Embryonic facial prominence (tissue), 1 donor: ENCODE measurements at regions not wholly inside any gene's neighbourhood (a gene's known extent, or its start where the extent isn't known, plus 50 kb on each side); places are given as distances from the start of the nearest gene placed in this dataset.
"Not testable (repeated sequence)": the region's sequence is repeated elsewhere in the genome, so short reads cannot be mapped to it uniquely, and the experiment has no call there.

Source experiments
- DNase-seq: peaks from one replicate; pipeline ENCODE4 v3.0.0-alpha.2; 2016; ENCODE audit errors: extremely low spot score

DNA sequence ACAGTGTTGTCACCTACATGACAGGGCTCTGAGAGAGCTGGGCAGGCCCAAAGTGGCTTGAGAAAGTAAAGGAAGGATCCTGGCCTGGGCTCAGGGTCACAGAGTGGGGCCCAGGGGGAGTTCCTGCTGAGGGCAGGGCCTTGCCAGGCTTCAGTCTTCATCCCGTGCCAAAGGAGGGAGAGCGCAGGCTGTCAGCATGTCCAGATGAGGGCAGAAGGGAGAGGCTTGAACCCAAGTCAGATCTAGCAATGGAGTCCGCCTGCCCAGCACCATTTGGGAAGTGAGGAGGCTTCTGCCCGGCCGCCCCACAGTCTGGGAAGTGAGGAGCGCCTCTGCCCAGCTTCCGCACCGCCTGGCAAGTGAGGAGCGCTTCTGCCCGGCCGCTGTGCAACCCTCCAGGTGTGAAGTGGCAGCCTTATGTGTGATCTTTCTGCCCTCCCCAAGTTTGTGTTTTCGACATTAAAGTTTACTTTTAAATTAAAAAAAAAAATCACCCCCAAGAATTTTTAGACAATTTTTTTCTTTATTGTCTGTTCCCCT lies 303.6 kb upstream of the PROK2 start:
- no peak for DNase-seq

- no peak for DNase-seq
Measured at GRCh38 chr3:72087420-72087819, 302.5 kb upstream of the PROK2 start.

- no peak for DNase-seq
Measured at GRCh38 chr3:72086743-72087087, 301.8 kb upstream of the PROK2 start.

DNA sequence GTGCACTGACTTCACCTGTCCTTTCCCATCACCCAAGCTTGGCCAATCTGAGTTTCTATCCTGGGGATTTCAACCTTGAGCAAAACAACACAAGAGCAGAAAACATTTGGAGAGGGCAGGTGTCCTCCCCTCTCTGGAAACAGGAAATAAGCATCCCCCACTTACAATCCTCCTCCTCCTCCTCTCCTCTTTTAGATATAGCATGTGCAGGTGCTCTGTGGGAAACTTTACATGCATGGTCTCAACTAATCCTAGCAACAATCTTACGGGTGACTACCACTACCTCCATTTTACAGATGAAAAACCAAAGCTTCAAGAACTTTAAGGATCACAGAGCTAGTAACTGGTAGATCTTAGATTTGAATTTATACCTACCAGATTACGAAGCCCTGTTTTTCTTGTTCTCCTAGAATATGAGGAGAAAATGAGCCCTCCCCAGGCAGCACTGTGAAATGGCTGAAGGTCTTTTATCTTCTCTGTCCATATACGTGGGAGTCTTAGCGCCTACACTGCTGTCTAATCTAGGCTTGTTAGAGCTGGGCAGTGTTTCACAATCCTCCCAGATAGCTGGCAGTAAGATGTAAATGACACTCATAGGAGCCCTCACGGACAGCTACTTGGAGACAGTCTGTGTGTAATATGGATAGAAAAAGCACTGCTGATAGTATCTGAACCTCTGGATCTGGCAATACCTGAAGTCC lies 301.2 kb upstream of the PROK2 start:
- no peak for DNase-seq

DNA sequence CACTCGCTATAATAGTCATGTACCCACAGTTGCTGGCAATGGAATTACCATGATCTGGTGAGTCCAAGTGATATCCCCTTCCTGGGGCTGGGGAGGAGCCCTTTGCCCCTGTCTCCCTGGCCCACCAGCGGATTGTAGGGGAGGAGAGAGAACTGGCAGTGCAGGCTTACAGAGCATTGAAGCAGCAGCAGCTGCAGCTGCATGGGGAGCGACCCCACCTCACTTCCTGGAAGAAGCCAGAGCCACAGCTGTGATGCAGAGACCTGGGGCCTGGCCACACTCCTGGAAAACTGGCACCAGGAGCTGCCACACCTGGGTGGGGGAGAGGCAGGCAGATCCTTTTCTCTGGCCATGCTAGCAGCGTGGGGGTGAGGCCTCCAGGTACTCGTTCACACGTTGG lies 300.1 kb upstream of the PROK2 start:
- DNase-seq: no peak

GRCh38 chr3:72082776-72083462 lies 298.0 kb upstream of the PROK2 start:
- DNase-seq: no peak

GRCh38 chr3:72082186-72082715 lies 297.3 kb upstream of the PROK2 start:
- no peak for DNase-seq

DNA sequence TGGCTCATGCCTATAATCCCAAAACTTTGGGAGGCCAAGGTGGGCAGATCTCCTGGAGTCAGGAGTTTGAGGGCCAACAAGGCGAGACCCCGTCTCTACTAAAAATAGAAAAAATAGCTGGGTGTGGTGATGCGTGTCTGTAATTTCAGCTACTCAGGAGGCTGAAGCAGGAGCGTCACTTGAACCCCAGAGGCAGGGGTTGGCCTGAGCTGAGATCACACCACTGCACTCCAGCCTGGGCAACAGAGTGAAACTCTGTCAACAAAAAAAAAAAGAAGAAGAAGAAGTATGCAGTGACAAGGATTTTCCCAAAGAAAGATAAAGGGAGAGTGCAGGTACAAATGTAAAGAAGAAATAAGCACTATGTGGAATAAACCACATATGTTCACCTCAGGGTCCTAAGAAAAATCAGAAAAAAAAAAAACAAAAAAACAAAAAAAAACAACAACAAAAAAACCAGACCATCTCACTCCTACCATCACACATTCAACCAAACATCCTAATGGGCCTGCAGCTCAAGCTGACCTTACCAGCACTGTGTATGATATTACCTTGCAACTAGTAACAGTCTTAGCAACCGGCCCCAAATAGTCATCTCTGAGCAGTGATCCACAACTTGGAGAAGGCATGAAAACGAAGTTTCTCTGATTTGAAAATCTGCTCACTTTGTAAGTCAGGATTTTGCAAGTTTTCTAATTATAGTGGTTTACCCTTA lies 296.7 kb upstream of the PROK2 start:
- DNase-seq: no peak

DNA sequence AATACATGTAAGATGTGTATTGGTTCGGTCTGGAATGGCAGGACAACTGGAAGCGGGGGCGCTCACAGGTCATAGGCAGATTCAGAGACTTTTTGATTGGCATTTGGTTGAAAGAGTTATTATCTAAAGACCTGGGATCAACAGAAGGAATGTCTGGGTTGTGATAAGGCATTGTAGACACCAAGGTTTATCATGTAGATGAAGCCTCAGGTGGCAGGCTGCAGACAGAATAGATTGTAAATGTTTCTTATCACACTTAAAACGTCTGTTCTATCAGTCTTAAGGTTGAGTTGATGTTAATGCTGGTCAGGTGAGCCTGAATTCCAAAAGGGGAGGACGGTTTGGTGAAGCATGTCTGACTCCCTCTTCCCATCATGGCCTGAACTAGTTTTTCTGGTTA lies 295.9 kb upstream of the PROK2 start:
- DNase-seq: no peak

DNA sequence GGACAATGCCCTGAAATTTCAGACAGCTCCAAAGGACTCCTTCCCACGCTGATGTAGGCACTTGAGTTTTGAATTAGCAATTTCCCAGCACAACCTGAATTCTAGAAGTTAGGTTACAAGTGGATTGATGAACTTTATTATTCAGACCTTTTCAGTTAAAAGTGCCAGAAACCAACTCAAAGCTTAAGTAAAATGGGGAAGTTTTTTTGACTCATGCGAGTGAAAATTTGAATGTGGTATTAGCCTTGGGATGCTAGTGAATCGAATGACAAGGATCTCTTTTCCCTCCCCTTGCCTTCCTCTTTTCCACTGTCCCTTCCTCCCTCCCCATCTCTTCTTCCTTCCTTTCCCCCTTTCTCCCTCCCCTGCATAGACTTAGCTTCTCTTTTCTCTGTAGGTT lies 295.1 kb upstream of the PROK2 start:
- no peak for DNase-seq

GRCh38 chr3:72079369-72079872 lies 294.5 kb upstream of the PROK2 start:
- DNase-seq: no peak

DNA sequence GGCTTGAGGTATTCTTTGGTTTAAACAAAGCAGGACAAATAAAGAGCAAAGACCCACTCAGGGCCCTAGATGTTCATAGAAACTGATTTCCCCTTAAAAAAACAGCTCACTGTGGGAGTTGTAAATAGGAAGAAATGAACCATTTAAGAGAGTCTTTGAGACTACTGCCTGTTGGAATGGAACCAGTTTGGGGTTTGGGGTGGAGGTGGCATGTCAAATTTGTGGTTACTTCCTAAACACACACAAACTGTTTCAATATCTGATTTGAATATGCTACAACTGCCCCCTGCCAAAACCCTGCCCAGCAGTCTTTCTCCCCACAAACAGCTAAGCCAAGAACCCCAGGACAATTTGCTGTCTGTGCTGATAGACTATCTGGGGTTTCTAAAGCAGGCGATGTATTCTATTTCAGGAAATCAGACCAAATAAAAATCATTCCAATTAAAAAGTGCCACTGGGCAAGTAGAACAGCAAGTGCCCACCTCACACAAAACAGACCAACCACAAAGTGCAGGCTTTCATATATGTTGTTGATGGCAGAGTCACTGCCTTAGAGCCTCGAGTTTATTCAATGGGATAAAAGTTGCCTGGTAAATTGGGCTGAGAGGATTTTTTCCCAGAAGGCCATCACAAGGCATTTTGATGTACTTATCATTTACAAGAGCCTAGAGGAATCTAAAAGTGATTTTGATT lies 293.9 kb upstream of the PROK2 start:
- no peak for DNase-seq

DNA sequence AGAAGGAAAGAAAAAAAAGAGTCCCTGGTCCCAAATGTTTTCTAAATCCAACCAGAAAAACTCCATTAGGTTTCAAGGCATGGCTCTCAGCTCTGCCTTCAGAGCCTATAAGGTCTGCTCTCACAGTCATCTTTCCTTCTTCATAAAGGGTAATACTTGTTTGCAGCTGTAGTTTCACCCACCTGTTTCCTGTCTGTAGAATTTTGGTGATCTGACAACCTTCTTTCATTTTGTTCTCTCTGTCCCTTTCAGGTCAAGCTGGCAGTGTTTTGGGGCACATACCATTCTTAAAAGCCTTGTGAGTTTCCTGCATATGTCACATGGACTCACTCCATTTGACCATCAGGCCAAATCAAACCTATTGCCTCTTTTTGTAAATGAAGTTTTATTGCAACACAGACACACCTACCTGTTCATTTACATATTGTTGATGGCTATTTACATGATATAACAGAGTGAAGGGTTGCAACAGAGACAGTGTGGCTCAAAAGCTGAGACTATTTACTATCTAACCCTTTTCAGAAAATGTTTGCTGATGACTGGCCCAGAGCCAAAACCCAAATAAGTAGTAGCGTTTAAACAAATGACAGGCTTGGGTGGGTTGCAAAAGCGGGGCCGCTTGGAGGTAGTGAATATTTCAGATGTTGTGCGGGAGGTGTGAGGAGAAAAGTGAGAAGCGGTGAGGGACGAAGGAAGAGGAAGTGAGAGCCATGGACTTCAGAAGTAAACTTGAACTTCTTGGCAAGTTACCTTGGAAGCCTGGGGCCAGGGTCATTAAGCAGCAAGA lies 292.7 kb upstream of the PROK2 start:
- no peak for DNase-seq

GRCh38 chr3:72075848-72076247 lies 290.9 kb upstream of the PROK2 start:
- DNase-seq: not testable (repeated sequence)

GRCh38 chr3:72071624-72072023 lies 286.7 kb upstream of the PROK2 start:
- no peak for DNase-seq

GRCh38 chr3:72070005-72070404 lies 285.1 kb upstream of the PROK2 start:
- no peak for DNase-seq

DNA sequence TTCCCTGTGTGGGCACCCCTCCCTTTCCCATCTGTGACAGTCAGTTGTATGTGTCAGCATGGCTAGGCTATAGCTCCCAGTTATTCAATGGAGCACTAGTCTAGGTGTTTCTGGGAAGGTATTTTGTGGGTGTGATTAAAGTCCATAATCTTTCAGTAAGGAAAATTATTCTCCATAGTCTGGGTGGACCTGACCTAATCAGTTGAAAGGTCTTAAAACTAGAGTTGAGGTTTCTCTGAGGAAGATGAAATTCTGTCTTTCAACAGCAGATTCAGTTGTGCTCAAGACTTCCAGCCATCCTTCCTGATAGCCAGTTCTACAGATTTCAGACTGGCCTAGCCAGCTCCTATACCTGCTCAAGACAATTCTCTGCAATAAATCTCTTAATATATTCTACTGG lies 284.6 kb upstream of the PROK2 start:
- DNase-seq: no peak

GRCh38 chr3:72068621-72069020 lies 283.7 kb upstream of the PROK2 start:
- no peak for DNase-seq

DNA sequence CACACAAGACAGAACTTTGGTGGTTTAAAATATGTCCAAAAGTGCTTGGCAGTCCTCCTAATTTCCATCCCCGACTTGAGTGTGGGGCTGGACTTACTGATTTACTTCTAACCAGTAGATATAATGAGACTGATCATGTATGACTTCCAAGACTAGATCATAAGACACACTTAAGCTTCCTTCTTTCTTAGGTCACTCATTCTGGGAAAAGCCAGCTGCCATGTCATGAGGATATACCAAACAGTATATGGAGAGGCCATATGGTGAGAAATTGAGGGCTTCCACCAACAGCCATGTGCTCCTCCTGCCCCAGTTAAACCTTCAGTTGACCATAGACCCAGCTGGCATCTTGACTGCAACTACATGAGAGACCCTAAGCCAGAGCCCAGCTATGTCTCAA lies 282.8 kb upstream of the PROK2 start:
- DNase-seq: no peak

DNA sequence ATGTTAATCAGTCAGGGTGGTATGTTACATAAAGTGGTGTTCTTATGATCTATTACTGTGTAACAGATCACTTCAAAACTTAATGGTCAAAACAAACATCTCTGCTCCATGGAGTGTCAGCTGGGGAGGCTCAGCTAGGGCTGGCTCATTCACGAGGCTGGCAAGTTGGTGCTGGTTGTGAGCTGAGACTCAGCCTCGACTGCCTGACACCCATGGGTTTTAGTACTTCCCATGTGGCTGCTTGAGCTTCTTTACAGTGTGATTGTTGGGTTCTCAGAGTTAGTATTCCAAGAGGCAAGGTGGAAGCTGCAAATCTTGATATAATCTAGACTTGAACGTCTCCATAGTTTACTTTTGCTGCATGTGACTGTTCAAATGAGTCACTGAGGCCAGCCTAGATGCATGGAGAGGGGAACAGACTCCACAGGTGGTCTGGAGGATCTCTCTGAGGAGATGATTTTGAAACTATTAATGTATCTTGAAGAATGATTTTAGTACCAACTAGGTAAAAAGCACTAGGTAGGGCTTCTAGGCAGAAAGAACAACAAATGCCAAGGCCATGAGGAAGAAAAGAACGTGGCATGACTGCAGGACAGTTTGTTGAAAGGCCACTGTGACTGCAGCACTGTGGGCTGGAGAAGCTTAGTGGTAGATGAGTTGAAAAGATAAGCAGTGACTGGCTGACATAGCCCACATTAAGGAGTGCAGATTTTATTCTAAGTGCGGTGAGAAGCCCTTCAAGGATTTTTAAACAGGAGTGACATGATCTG lies 281.1 kb upstream of the PROK2 start:
- no peak for DNase-seq
